ENCODE measurements at regions not wholly inside any gene's neighbourhood (a gene's known extent, or its start where the extent isn't known, plus 50 kb on each side); places are given as distances from the start of the nearest gene placed in this dataset.
"Not testable (repeated sequence)": the region's sequence is repeated elsewhere in the genome, so short reads cannot be mapped to it uniquely, and the experiment has no call there.

DNA sequence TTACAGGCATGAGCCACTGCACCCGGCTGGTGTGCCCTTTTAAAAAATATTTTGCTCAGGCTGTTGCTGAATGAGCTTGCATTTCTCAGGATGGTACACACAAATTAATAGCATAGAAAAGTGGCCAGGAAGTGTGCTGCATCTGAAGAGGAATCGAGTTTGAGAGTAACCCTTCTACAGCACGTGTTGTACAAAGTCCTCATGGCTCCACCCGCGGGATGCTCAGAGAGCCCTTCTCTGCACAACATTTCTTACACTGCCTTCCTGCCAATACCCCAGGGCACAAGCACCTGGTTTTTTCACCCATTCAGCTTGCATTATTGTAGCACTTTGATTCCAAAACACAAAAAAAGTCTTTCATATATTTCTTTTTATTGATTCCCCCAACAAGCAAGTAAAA lies 90.1 kb upstream of the NEDD4L start:
- no peak for DNase-seq

DNA sequence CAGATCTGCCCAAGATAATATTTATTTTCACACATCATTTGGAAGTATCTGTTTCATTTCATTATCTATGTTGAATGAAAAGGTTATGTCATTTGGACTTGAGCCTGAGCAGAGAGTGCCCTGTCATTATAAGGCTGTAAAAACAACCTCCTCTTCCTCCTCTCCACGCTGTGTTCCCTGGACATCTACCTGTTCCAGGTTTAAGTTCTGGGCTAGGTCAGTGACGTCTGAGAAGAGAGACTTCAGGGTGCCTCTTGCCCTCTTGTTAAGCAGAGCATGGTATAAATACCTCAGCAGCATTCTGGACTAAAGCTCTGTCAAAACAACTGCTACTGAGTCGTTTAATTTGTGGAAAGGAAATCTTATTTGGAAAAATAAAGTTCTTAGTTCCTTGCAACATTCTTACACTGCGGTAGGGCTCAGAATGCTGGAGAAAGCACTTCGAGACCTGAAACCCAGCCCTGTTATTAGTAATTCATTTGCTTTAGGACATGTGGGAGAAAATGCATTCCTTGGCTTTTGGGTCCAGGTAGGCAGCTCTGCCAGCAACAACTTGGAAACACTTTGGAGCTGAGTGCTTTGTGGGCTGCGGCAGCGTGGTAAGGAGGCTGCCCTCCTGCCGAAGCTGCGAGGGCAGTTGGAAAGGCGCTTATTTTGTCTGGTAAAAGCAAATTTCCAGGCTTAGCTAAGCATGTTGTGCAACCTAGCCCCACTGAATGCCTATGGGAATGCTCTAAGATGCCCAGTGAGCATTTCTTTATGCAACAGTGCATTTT lies 91.8 kb upstream of the NEDD4L start:
- no peak for DNase-seq

DNA sequence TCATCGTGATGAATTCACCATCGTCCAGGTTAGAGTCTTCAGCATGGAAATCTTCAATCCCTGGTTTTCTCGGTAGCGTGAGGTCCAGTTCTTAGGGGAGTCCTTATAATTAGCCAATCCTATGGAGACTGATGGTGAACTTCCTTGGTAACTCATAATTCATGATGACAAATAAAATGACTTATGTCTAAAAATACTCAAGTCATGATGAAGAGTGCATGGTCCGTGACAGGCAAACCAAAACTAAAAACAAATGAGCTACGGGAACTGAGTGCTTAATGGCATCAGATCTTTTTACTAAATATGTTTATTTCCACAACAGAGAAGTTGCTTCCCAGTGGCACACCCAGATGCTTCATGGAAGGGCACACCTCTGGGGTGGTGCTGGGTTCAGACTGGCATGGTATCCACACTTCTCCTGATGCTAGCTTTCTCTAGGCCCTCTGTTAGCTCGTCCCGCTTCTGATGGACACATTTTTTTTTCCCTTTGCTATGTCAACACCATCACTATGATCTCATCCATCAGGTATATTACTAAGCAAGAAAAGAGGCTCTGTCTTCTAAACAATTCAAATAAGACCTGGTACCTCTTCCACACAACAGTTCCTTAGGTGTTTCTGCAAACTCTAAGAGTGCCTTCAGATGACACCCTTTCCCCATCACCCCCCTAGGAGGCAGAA lies 92.8 kb upstream of the NEDD4L start:
- no peak for DNase-seq

DNA sequence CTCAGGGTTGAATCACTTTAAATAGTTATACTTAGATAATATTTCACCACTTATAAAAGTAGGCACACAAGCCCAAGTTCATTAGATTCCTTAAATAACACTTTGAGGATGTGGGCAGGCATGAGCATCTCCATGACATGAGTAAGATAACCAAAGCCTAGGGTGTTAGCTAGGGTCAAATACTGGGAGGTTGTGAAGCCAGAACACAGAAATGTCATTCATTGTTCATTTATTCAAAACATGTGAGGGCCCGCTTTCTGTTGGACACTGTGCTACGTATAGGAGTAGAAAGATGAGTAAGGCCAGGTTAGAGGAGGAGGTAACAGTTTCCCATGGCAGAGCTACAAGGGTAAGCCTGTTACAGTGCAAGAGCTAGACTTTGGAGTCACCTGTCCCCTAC lies 93.5 kb upstream of the NEDD4L start:
- DNase-seq: no peak

DNA sequence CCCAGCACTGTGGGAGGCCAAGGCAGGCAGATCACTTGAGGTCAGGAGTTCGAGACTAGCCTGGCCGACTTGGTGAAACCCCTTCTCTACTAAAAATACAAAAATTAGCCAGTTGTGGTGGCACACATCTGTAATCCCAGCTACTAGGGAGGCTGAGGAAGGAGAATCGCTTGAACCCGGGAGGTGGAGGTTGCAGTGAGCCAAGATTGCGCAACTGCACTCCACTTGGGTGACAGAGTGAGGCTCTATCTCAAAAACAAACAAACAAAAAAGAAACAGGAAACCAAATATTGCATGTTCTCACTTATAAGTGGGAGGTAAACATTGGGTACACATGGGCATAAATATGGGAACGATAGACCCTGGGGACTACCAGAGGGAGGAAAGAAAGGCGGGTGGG lies 94.7 kb upstream of the NEDD4L start:
- DNase-seq: not testable (repeated sequence)

DNA sequence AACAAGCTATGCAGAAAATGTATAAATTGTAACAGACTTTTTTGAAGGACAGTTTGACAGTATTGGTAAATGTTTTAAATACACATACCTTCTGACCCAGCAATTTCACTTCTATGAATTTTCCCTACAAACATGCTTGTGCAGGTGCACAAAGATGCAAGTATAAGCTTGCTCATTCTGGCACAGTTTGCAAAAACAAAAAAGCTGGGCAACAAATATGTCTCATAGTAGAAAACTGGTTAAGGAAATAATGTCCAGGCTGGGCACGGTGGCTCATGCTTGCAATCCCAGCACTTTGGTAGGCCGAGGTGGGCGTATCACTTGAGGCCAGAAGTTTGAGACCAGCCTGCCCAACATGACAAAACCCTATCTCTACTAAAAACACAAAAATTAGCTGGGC lies 96.9 kb upstream of the NEDD4L start:
- DNase-seq: no peak

DNA sequence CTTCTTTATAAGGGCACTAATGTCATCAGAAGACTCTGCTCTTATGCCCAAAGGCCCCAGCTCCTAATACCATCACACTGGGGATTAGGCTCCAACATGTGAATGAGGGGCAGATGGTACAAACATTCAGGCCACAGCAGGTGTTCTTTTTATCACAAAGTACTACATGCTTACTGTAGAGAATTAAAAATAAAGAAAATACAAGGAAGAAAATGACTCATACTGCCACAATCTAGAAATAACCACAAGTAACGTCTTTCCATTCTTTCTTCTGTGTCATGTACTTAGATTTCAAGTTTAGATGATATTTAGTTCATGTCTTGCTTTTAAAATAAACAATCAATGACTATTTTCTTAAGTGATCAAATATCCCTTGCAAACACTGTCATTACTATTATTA lies 100.3 kb upstream of the NEDD4L start:
- no peak for DNase-seq

DNA sequence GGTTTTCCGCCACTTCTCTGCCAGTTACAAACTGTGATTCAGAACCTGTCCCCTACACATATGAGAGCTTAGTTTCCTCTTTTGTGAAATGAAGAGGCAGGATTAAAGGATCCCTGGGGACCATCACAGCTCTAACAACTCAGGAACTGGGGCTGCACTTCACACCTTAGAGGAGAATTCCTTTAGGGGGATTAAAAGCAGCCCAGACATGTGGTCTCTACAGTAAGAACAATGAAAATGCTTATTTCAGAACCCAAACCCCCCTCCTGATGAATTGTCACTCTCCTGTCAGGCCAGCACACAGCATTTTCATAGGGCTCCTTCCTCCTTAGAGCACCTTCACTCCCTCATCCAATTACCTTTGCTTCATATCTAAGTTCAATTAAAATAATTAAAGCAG lies 101.5 kb upstream of the NEDD4L start:
- no peak for DNase-seq

DNA sequence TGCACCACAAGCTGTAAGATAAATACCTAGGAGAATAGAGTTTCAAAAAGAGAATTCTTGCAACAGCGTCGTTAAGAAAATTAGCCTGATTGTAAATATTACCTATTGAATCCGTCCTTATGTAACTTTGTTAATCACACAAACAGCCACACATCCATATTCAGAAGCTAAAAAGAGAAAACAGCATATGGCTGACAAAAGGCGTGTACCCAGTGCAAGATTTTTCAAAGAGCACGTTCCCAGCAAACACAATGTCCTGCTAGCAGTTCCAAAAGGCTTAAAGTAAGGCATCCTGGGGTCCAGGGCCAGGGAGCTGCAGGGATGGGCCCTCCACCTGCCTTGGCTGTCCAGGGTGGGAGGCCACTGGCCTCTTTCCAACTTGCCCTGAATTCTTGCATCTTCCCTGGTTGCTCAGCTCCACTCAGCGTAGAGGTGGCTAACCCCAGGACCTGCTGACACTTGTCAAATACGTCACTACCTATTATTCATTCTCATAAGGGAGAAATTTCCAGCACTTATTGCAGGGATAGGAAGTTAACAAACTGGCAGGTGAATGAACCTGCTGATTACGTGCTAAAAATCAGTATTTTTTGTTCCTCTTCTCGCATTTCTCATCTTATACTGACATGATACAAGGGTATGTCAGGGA lies 102.1 kb upstream of the NEDD4L start:
- DNase-seq: no peak

DNA sequence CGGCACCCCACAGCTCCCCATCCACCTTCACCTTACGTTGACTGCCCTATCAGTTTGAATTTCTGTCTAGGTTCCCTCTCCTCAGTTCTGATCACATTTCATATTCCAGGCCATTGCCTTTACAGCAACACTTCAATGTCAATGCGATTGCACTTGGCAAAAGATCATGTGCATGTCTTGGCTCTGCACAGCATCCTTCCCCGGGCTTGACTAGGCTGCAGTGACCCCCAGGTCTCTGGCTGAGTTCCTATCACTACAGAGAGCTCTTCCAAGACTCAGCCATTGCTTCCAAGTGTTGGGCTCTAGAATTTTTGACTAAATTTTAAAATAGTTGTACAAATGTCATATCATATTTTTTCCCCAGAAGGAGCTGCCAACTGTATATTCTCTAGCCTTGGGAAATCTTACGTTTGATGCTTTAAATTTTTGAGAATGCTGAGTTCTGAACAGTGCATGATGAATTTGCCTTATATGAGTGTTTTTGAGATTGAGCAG lies 103.8 kb upstream of the NEDD4L start:
- DNase-seq: no peak

DNA sequence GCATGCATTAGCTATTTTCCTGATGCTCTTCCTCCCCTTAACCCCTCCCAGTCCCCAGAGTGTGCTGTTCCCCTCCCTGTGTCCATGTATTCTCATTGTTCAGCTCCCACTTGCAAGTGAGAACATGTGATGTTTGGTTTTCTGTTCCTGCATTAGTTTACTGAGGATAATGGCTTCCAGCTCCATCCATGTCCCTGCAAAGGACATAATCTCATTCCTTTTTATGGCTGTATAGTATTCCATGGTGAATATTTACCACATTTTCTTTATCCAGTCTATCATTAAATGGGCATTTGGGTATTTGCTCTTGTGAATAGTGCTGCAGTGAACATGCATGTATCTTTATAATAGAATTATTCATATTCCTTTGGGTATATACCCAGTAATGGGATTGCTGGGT lies 109.7 kb upstream of the NEDD4L start:
- not testable (repeated sequence) for DNase-seq

DNA sequence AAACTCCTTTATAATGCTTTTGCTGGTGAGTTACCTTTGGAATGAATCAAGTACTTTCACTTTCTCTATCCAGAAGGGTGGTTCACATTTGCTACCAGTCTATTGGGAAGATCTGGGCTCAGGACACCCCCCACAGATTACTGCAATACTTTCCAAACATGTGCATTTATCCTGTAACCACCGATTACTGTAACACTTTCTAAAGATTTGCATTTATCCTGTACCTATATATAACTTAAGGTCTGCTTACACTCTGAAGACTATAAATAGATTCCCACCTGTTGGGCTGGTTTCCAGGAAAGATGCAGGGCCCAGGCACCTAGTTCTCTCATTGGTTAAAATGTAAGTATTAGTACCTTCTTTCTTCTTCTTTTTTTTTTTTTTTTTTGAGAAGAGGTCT lies 113.0 kb upstream of the NEDD4L start:
- DNase-seq: no peak

DNA sequence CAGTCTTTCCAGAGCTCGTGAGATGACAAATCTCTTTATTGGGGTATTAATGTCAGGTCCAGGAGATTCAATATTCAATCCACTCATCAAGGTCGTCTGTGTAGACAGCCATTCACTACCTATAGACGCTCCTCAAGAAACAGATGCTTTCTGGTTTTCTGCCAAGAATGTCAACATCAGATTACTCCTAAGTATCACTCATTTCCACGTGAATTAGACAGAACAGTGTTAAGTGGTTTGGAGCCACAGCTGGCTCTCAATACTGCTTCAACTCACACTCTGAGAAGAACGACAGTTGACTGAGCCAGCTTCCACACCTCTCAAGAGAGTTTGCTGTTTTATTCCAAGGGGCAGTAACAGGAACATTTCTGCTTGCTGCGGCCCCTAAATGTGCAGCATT lies 113.5 kb upstream of the NEDD4L start:
- no peak for DNase-seq

DNA sequence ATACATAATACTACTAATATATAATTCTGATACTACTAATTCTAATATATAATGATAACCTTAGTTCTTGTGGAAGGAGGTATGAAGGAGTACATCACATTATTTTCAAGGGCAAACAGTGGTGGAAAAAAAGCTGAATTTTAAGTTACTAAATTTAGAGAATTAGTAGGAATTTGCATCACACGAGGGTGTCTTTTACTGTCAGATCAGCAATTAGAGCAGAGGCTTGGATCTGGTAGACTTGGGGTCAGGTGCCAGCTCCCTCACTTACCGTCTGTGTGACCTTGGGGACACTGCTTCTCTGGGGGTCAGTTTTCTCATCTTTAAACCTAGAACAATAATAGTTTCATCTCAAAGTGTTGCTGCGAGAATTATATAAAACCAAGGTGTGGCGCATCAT lies 114.1 kb upstream of the NEDD4L start:
- no peak for DNase-seq

DNA sequence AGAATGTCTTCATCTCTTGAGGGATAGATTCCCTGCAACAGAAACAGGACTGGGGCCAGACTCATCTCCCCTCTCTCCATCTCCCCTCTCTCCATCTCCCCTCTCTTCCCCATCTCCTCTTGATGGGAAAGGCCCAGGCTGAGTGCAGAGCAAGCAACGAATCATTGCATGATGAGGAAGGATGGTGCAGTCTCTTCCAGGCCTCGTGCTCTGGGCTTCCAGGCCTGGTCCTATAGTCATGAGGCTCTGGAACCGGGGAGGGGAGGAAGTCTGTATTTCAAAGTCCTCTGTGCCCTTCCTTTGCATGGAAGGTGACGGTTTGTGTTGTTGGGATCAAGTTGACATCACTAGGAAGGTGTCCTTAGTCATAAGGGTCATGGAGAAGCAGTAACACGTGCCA lies 115.6 kb upstream of the NEDD4L start:
- no peak for DNase-seq

DNA sequence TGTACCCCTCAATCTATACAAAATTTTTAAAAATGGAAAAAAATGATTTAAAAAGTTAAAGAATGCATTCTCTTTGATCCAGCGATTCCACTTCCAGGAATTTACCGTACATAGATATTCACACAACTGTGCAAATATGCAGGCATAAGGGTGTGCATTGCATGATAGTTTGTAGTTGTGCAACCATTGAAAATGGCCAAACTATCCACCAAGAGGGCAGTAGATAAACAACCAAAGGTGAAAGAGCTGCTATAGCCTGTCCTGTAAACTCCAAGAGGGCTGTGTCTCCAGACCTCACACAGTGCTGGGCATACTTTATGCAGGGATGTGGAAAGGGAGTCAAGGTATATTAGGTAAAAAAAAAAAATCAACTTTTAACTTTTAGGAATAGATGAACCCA lies 116.5 kb upstream of the NEDD4L start:
- DNase-seq: no peak

DNA sequence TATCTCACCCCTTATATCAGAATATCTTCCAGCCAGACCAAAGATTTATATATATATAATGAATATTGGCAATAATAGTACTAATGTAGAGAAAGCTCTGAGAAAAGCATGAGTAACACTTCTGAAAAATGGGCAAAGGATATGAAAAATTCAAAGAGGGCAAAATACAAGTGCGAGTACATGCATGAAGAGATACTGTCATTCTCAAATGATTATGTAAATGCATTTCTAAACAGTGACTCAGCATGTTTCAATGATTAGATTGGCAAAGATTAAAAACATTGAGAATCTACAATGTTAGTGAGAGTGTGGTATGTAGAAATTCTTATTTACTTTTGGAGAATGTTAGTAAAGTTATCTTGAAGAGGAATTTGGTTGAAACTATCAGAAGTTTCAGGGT lies 118.3 kb upstream of the NEDD4L start:
- no peak for DNase-seq

DNA sequence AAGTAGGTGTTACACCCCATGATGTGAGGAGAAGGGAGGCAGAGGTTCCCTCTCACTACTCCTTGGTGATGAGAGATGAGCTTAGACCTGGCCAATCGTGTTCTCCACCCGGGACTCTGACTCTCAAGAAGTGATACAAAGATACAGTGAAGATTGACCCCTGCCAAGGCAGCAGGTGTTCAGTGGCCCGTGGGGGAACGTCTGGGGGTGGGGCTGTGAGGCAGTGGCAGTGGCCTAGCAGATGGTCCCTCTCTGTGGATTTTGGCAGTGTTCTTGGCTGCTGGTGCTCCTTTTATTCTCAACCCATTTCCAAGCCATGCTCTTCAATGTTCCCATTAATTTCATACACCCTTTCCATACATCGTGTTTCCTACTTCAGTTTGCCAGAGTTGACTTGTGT lies 120.4 kb upstream of the NEDD4L start:
- DNase-seq: no peak

DNA sequence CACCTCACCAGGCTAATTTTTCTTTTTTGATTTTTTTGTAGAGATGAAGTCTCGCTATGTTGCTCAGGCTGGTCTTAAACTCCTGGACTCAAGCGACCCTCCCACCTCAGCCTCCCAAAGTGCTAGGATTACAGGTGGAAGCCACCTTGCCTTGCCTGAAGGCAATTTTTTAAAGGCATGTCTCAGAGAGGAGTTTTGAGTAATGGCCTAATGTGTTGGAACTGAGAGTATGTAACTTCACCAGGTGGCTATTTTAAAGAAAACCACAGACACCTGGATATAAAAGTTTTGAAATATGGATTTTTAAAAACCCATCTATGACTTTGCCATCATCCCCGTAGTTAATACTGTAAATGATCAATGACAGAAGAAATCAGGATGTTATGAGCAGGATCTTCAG lies 119.8 kb upstream of the ATP8B1 start:
- DNase-seq: no peak

DNA sequence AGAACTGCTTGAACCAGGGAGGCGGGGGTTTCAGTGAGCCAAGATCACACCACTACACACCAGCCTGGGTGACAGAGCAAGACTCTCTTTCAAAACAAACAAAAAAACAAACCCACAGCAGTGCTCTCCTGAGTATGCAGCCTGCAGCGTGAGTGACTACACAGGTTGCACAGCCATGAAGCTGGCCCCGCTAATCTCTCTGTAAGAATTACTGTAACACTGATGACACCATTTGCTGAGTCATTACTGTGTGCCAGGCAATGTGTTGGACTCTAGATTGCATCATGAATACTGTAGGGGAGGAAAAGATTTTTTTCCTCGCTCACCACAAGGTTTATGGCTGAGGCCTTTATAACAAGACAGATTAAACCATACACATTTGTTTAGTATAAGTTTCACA lies 118.6 kb upstream of the ATP8B1 start:
- DNase-seq: no peak

DNA sequence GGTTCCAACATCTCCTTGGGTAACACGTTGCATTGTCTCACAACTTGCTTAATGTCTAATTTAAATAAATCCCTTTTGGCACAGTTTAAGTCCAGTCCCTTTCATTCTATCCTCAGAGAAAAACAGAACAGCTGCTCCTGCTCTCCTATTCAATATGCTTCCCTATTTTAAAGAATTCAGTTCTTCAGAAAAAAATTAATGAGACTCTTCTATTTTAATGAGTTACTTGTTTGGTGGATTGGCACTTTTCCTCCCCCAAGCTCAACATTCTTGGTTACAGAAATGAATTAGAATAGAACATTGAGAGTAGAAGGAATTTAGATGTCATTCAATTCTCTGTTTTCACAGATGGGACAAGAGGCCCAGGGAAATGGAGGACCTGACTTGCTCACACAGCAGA lies 116.9 kb upstream of the ATP8B1 start:
- no peak for DNase-seq

DNA sequence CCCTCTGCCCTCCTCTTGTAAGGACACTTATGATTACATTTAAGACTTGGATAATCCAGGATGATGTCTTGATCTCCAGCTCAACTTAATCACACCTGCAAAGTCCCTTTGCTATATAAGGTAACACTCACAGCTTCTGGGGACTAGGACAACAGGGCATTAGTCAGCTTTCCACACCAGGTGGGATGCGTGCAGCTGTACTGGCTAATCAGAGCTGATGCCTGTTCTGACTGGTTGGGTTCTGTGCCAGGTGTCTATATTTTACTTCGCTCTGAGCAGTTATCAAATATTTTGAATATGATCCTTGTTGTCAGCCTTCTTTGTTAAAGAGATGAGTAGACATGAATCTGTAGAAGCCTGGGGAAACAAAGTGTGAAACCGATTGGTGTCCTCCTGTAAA lies 115.5 kb upstream of the ATP8B1 start:
- no peak for DNase-seq

DNA sequence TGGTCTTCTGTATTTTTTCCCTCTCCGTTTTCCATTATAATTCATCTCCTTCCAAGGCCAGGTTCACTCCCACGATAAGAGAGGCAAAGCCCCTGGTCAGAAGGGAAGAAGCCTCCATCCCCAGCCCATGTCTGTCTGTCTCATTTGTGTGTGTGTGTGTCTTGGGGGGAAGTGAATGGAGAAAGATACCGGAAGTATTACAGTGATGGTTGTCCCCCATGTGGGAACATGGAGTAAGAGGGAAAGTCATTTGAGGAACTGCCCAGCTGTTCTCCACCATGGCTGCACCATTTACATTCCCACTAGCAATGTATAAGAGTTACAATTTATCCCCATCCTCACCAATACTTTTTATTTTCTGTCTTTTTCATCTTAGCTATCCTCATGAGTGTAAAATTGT lies 113.6 kb upstream of the ATP8B1 start:
- DNase-seq: no peak
